Frontal cortex (tissue), 3 donors: ENCODE measurements at regions not wholly inside any gene's neighbourhood (a gene's known extent, or its start where the extent isn't known, plus 50 kb on each side); places are given as distances from the start of the nearest gene placed in this dataset.
"Not testable (repeated sequence)": the region's sequence is repeated elsewhere in the genome, so short reads cannot be mapped to it uniquely, and the experiment has no call there.

Source experiments
- DNase-seq, 2 donors: peaks; one replicate each; pipeline ENCODE4 v3.0.0; 2012; ENCODE audit warnings: low spot score in 2 of 2
- FAIRE-seq: peaks from 2 replicates; lab custom pipeline; 2012; peaks lifted over from hg19 to GRCh38; lab: Jason Lieb, UNC
- donor health status: control.
- donor health status: control.
- donor health status: control.

DNA sequence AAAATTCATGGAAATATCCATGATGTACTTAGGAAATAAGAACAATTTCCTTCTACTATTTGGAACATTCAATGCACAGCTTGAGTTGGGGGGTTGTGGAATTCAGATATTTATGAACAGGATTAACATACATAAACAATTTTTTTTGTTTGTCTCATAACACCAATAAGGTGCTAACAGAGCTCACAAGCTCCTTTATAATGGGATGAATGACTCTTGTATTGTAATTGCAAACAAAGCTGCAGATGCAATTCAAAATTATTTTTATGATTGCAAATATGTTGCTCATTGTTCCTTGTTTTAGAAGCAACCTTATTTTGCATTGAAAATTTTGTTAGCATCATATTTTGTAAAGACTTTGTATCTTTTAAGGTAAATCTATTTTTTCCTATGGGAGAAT lies 265.7 kb downstream of the PCDH17 start:
- no peak for DNase-seq
- no peak for FAIRE-seq

DNA sequence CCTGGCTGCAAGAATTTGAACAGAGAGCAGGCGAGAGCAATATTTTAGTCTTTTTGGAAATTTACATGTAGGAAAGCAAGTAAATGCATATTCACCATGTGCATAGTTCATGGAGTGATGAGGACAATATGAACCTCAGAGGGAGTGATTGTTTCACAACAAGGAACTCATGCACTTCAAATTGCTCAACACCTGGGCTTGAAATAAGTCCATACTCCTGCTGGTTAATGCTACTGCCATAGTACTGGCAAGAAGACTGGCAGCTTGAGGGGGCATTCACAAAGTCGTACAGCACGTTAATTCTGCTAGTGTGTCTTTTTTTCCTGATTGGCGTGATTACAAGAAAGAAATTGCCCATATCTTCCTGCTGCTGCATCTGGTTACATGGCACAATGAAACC lies 267.6 kb downstream of the PCDH17 start:
- FAIRE-seq (no peak), DNase-seq (no peak)

DNA sequence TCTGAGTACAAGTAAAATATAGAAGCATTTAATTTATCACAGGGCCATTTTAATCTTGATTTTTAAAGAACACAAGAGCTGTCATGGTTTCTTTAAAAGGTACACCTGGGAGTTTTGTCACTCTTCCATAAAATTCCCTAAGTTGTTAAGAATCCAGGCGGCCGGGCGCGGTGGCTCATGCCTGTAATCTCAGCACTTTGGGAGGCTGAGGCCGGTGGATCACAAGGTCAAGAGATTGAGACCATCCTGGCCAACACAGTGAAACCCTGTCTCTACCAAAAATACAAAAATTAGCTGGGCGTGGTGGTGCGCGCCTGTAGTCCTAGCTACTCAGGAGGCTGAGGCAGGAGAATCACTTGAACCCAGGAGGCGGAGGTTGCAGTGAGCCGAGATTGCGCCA lies 278.3 kb downstream of the PCDH17 start:
- not testable (repeated sequence) for DNase-seq, FAIRE-seq

DNA sequence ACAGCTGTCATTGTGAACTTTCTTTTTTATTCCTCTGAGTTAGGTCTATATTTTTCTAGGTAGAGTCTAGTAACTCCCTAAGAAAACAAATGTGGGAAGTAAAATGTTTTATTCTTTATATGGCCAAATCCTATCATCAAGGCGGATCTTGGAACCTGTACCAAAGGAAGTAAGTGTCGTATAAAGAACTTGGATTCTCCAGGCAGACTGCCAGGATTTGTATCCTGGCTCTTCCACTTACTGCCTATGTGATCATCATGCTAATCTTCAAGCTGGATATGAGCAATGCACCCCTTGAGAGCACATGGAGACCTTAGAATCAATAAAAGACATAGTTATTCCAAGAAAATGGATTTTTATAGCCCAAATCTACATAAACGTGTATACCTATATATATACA lies 286.5 kb downstream of the PCDH17 start:
- no peak for FAIRE-seq
- DNase-seq = no peak

- DNase-seq (no peak), FAIRE-seq (no peak)
Measured at GRCh38 chr13:57918913-57919312, 287.4 kb downstream of the PCDH17 start.

GRCh38 chr13:57925250-57925649 lies 293.7 kb downstream of the PCDH17 start:
- FAIRE-seq = no peak

DNA sequence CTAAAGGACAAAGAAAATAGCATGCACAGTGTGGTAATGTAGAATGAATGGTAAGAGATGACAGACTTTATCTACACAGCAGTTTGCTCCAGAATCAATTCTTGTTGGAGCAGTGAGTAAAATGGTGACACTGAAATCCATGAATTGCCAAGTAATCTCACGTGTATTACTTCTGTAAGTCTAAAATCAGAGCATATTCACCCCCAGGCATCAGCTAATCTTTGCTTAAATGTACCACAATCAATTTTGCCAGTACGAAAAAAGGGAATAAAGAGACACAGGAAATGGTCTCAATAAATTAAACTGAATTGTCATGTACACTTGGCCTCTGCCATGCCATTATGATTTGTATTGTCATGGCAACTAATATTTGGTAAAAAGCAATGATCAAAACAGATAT lies 294.2 kb downstream of the PCDH17 start:
- FAIRE-seq (no peak), DNase-seq (no peak)

More at GRCh38 chr13:57925250-57925649, 293.7 kb downstream of the PCDH17 start:
- no peak for DNase-seq

DNA sequence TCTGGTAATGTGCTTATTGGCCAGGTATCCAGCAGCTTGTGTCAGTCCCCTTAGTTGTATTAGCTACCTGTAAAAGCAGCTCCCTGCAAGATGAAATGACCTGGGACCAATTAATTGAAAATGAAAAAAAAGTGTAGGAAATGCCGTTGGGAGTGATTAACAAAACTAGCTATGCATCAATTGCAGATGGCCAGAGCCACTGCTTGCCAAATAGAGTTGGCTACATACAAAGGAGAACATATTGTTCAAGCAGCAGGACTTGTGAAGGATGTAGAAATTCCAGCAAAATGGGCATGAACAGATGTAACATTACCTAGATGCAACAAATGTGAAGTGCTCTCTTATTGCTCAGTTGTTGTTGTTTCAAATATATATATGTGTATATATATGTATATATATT lies 300.5 kb downstream of the PCDH17 start:
- FAIRE-seq = no peak
- no peak for DNase-seq

GRCh38 chr13:57933606-57934005 lies 302.1 kb downstream of the PCDH17 start:
- FAIRE-seq = no peak
- DNase-seq = no peak

DNA sequence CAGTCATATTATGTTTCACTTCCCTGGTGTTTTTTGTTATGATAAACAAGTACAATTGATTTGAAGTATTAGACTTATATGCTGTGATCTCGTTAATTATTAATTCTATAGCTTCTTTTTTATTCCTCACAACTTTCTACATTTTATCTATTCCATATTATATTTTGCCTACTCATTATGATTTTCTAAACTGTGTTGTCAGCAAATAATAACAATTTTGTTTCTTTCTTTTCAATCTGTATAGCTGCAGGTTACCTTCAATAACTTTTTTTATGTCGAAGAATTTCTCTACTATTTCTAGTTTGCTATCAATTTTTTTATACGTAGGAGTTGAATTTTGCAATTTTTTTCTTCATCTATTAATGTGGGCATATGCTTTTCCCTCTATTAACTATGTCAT lies 304.4 kb downstream of the PCDH17 start:
- FAIRE-seq (no peak), DNase-seq (no peak)

- FAIRE-seq (no peak), DNase-seq (no peak)
Measured at GRCh38 chr13:57946361-57946760, 314.8 kb downstream of the PCDH17 start.

GRCh38 chr13:57948884-57949283 lies 317.3 kb downstream of the PCDH17 start:
- no peak for FAIRE-seq
- DNase-seq = no peak

- FAIRE-seq (no peak), DNase-seq (no peak)
Measured at GRCh38 chr13:57969951-57970350, 338.4 kb downstream of the PCDH17 start.

- FAIRE-seq = no peak
- no peak for DNase-seq
Measured at GRCh38 chr13:57970404-57970803, 338.9 kb downstream of the PCDH17 start.

DNA sequence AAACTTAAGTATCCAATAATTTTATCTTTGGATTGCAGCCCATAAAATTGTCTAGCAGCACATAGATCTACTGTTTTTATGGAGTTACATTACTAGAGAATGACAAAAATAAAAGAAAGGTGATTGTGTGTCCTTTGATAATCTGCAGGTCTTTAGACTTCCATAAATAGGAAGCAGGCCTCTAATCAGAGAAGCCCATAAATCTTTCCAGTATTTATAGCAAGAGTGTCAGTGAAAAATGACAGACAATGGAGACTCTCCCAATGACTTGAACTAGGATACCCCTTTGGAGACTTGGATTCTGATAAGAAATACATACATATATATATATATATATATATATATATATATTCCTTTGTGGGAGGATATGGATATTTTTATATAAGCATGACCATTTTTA lies 351.2 kb downstream of the PCDH17 start:
- FAIRE-seq (no peak), DNase-seq (no peak)

DNA sequence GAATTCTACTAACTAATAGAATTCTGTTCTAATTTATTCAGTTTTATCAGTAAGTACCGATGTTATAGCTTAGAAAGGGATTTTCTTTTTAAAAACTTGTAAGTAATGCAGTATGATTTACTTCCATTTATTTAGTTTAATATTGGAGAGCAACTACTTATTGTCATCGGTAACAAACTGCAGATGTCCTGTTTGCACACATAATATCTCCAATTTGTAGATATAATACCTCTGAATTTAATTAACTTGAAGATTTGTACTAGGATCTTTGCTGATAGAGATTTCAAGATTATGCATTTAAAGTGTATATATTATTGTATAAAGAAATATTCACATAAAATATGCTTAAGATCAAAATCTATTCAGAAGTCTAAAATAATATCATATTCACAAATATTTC lies 356.7 kb downstream of the PCDH17 start:
- DNase-seq (no peak), FAIRE-seq (peak; percentile 66)

- FAIRE-seq (no peak), DNase-seq (no peak)
Measured at GRCh38 chr13:57991041-57991440, 359.5 kb downstream of the PCDH17 start.

GRCh38 chr13:57992416-57992815 lies 360.9 kb downstream of the PCDH17 start:
- DNase-seq = no peak
- FAIRE-seq = no peak

DNA sequence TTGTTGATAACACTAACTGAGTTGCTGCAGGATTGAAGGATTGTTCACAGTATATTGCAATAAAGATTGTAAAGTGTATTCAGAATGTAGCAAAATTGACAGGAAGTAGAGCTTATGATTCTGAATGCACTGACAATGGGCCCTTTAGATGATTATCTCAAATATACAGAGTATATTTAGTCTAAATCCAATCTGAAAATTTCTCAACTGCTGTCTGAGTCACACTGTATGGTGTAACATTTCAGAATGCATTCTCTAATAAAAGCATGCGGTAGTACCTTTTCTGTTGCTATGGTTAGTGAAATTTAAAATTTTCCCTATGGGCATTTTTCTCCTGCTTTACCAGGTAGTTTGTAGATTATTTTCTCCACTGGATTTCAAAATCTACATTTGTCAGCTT lies 365.2 kb downstream of the PCDH17 start:
- DNase-seq = no peak
- FAIRE-seq = no peak

DNA sequence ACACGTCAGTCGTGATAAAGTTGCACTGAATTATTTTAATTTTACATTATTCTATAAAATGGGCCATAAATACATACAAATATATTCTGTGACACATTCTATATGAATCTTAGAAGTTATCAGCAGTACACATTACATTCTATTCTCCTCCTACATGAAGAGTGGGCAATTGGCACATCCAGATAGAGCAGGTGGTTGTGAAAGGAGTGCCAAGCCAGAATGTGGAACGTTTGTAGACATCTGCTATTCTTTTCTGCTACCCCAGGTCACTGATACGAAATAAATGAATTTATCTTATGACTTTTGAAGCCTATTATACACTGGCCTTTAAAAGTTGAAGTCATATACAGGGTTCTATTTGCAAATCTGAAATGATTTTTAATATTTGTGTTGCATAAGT lies 373.2 kb downstream of the PCDH17 start:
- DNase-seq (no peak), FAIRE-seq (no peak)

- DNase-seq = no peak
- FAIRE-seq = no peak
Measured at GRCh38 chr13:58018020-58018419, 386.5 kb downstream of the PCDH17 start.

DNA sequence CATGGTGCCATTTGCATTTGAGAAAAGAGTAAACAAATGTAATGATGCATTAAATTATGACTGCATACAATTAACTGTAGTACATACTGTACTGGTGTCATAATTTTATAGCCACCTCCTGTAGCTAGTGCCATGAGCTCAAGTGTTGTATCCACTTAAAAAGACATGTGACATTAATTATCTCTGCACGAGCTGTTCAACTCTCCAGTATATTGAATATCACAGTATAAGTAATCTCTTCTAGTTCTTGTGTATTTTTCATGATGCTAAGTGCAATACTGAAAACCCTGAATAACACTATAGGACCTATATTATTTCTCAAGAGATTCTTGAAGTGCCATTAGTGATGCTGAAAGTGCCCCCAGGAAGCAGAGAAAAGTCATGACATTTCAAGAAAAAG lies 387.3 kb downstream of the PCDH17 start:
- FAIRE-seq (no peak), DNase-seq (no peak)

DNA sequence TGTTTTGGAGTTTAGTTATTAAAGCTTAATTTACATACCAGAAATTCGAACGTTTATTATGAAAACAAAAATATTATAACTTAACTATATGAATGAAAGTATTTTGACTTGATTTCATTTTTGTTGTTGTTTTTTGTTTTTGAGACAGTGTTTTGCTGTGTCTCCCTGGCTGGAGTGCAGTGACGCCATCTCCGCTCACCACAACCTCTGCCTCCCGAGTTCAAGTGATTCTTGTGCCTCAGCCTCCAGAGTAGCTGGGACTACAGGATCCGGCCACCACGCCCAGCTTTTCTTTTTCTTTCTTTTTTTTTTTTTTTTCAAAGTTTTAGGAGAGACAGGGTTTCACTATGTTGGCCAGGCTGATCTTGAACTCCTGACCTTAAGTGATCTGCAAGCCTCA lies 392.6 kb downstream of the PCDH17 start:
- no peak for DNase-seq
- no peak for FAIRE-seq
